ENCODE measurements at regions not wholly inside any gene's neighbourhood (a gene's known extent, or its start where the extent isn't known, plus 50 kb on each side); places are given as distances from the start of the nearest gene placed in this dataset.

DNA sequence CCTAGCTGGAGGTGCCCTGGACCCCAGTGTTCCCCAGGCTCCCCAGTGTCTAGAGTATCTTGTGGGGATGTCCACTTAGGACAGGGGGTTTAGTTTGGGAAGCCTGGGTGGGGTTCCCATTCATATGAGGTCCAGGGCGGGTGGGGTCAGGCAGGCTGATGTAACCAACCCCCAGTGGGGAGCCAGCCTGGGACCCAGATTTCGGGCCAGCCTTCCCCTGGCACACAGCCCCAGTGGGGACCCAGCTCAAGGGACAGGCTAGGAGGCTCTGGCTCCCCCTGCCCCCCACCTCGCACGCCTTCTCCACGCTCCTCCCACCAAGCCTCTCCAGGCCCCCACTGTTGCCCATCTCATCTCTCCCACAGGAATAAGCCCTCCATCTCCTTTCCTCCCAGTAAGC lies 323.5 kb downstream of the UACA start:
- Mint-ChIP-seq H3K9me3 (ENCODE audit: unreplicated experiment) (peaks cover 2% of the 10 kb centered on the region), H3K4me3 (ENCODE audit: unreplicated experiment) (no peak overlapping the region), H3K27ac (ENCODE audit: unreplicated experiment) (no peak overlapping the region), H3K36me3 (ENCODE audit: unreplicated experiment) (no peaks in the 10 kb centered on the region), H3K27me3 (ENCODE audit: unreplicated experiment) (peaks cover 7% of the 10 kb centered on the region), H3K4me1 (ENCODE audit: low read depth, unreplicated experiment) (peaks cover 4% of the 10 kb centered on the region)
- no peak for DNase-seq
- TF ChIP-seq CTCF (IDR thresholded peaks at IDR 0.05; ENCODE audit: partially characterized antibody, unreplicated experiment) = no peak

DNA sequence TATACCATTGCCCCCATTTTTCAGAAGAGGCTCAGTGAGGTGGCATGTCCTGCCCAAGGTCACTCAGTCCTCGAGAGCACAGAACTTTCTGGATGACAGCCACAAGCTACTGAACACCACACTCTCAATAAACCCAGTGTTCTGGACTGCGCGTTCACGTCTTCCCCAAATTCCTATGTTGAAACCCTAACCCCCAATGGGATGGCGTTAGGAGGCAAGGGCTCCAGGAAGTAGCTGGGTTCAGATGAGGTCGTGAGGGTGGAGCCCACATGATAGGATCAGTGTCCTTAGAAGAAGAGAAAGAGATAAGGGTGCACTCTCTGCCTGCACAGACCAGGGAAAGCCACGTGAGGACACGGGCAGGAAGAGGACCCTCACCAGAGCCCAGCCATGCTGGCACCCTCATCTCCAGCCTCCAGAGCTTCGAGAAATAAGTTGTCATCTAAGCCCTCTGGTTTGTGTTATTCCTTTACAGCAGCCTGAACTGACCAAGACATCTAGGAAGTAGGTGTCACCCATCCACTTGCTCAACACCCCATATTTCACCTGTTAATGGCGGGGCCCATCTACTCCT lies 324.0 kb downstream of the UACA start:
- H3K4me1 Mint-ChIP-seq (ENCODE audit: low read depth, unreplicated experiment) = peaks cover 4% of the 10 kb centered on the region
- peaks cover 7% of the 10 kb centered on the region for H3K27me3 Mint-ChIP-seq (ENCODE audit: unreplicated experiment)

DNA sequence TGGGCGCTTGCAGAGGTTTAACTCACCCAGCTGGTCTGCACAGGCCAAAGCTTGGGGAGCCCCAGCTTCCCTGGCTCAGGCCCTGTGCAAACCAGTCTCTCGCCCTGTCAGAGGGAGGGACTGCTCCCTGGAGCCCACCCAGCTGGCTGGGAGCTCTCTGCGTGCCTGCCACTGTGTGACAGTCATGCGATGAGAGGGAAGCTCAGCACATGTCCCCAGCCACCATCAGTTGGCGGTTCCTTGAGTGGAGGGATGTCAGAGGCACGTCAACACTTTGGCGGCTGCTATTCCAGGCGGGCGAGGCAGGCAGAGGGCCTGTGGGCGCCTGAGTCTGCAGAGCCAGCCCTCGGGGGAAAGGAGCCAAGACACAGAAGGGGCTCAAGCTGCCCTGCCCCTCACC lies 324.6 kb downstream of the UACA start:
- no peak overlapping the region for H3K4me3 Mint-ChIP-seq (ENCODE audit: unreplicated experiment)
- no peak overlapping the region for H3K27ac Mint-ChIP-seq (ENCODE audit: unreplicated experiment)
- peaks cover 6% of the 10 kb centered on the region for H3K4me1 Mint-ChIP-seq (ENCODE audit: low read depth, unreplicated experiment)
- no peak for DNase-seq
- TF ChIP-seq CTCF (IDR thresholded peaks at IDR 0.05; ENCODE audit: partially characterized antibody, unreplicated experiment) = no peak
- H3K36me3 Mint-ChIP-seq (ENCODE audit: unreplicated experiment) = no peaks in the 10 kb centered on the region
- H3K9me3 Mint-ChIP-seq (ENCODE audit: unreplicated experiment) = peaks cover 2% of the 10 kb centered on the region
- peaks cover 6% of the 10 kb centered on the region for H3K27me3 Mint-ChIP-seq (ENCODE audit: unreplicated experiment)

More for the DNA sequence above, 324.0 kb downstream of the UACA start:
- Mint-ChIP-seq H3K4me3 (ENCODE audit: unreplicated experiment) (no peak overlapping the region), H3K27ac (ENCODE audit: unreplicated experiment) (no peak overlapping the region), H3K9me3 (ENCODE audit: unreplicated experiment) (peaks cover 2% of the 10 kb centered on the region), H3K36me3 (ENCODE audit: unreplicated experiment) (no peaks in the 10 kb centered on the region)
- no peak for TF ChIP-seq CTCF (IDR thresholded peaks at IDR 0.05; ENCODE audit: partially characterized antibody, unreplicated experiment)
- no peak for DNase-seq

- Mint-ChIP-seq H3K9me3 (ENCODE audit: unreplicated experiment) (peaks cover 2% of the 10 kb centered on the region), H3K27ac (ENCODE audit: unreplicated experiment) (no peak overlapping the region), H3K4me3 (ENCODE audit: unreplicated experiment) (no peak overlapping the region), H3K27me3 (ENCODE audit: unreplicated experiment) (peaks cover 8% of the 10 kb centered on the region), H3K4me1 (ENCODE audit: low read depth, unreplicated experiment) (peaks cover 11% of the 10 kb centered on the region), H3K36me3 (ENCODE audit: unreplicated experiment) (no peaks in the 10 kb centered on the region)
- no peak for TF ChIP-seq CTCF (IDR thresholded peaks at IDR 0.05; ENCODE audit: partially characterized antibody, unreplicated experiment)
- no peak for DNase-seq
Observed at GRCh38 chr15:70437882-70438451, 325.4 kb downstream of the UACA start.

DNA sequence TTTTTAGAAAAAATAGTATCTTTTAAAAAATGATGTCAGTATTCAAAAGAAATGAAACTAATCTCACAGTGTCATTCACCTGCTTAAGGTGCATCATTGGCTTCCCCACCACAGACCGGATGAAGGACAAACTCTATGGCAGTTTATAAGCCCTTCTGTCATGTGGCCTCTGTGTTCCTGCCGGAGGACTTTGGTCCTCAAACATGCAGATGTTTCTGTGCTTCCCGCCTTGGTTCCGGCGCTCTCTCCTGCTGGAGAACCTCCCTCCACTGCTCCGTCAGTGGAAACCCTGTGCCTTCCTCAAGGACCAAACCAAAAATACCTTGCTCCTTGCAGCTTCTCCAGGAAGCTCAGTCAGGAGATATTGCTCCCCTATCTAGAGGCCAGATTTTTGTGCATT lies 326.3 kb downstream of the UACA start:
- H3K36me3 Mint-ChIP-seq (ENCODE audit: unreplicated experiment) = no peaks in the 10 kb centered on the region
- H3K27ac Mint-ChIP-seq (ENCODE audit: unreplicated experiment) = no peak overlapping the region
- no peak for DNase-seq
- peaks cover 10% of the 10 kb centered on the region for H3K4me1 Mint-ChIP-seq (ENCODE audit: low read depth, unreplicated experiment)
- no peaks in the 10 kb centered on the region for H3K9me3 Mint-ChIP-seq (ENCODE audit: unreplicated experiment)
- TF ChIP-seq CTCF (IDR thresholded peaks at IDR 0.05; ENCODE audit: partially characterized antibody, unreplicated experiment) = no peak
- H3K27me3 Mint-ChIP-seq (ENCODE audit: unreplicated experiment) = peaks cover 6% of the 10 kb centered on the region
- H3K4me3 Mint-ChIP-seq (ENCODE audit: unreplicated experiment) = no peak overlapping the region
